Ureter (tissue), 1 donor: ENCODE measurements at regions not wholly inside any gene's neighbourhood (a gene's known extent, or its start where the extent isn't known, plus 50 kb on each side); places are given as distances from the start of the nearest gene placed in this dataset.

Experiments
- DNase-seq: peaks from one replicate; pipeline ENCODE4 v3.0.0-alpha.2; 2020; ENCODE audit warnings: low spot score
- donor health status: DM: yes; HTN: yes; CAD: no.

DNA sequence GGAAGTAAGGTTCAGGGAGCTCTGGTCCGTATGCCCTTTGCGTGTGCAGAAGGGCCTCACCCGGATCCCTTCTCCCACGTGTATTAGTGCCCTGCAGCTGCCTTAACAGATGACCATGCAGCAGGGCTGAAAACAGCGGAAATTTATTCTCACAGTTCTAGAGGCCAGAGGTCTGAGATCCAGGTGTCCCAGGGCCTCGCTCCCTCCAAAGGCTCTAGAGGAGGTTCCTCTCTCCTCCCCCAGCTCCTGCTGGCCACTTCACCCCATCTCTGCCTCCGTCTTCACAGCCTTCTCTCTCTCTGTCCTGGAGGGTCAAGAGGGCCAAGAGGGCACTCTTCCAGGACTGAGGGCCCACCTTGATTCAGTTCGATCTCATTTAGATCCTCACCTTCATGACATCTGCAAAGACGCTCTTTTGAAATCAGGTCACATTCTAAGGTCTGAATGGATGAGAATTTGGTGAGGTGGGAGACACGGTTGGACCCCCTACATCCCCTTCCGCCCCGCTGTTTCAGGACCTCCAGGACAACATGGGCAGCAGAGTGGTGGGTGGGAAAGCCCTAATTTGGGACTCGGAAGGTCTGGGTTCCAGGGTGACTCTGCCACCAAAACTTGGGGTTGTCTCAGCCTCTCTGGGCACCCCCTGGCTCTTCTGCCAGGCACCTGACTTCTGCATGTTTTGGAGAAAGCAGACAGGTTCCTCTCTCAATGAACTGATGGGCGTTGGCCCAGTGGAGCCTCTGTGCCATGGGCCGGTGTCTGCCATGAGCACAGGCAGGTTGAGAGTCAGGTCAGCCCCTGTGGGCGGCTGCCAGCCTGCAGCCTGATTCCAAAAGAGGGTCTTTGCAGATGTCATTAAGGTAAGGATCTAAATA lies 361.2 kb downstream of the SEC14L1 start:
- peak; percentile 38 for DNase-seq

DNA sequence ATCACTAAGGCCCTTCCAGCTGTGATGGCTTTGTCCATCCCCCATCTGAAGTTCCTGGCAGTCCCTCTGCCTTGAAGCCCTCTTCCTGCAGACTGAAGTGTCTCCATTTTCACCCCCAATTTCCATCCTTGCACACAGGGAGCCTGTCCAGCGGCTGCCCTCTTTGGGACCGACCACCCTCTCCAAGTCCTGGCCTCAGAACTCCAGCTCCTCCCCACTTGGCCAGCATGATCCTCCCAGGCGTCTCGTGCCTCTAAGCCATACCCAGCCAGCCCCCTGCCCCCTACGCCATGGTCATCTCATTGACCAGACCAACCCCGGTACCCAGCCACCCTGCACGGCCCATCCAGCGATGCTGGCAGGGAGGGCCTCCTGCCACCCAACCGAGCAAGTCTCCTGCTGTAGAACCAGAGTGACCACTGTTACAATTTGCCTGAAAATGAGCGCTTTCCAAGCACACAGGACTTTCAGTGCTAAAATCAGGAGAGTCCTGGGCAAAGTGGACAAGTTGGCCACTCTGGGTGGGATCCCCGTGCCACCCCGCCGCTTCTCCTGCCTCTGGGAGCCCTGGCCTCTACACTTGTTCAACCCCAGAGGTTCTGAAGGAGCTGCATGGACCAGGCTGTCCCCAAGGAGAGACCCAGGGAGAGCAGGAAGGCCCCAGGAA lies 362.0 kb downstream of the SEC14L1 start:
- DNase-seq: no peak

DNA sequence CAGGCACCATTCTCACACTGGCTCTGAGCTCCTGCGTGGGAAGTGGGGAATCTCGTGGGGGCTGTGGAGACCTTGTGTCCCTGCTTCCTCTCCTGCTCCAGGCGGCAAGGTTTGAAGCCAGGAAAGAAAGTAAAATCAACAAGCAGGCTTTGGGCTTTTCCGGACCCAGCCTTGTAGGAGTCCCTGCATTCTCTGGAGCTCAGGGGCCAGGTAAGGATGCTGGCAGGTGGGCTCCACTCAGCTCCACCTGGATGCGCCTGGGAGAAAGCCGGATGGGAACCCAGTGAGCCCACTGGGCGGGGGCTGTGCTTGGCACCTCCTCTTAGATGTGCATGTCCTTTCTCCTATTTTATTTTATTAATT lies 362.5 kb downstream of the SEC14L1 start:
- DNase-seq: no peak

DNA sequence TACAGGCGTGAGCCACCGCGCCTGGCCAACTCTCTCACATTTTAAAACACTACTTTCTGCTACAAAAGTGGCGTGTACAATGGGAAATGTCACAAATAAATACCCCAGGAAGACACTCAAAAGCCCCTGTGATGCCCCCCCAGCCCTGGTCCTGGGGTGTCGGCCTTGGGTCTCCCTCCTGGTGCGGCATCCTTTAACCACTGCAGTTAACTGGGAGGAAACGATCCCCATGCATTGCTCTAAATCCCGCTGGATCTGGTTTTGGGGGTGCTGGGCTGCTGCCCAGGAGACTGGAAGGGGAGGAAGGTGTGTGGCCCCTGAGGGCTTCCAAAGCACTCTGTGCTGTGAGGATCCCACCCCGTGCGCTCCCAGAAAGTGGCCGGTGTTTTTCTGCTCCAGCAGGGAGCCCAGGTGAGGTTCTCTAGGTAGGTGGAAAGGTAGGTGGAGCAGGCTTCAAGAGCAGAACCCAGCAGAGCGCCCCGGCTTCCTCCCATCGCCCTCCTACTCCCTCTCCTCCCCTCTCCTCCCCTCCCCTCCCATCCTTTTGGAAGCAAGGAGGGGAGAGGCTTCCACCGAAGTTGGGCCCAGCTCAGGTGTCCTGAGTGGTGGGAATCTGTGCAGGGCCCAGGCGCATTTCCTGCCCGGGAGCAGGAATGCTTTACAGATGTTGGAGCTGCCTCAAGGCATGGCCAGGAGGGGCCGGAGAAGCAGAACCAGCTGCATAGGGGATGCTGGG lies 363.3 kb downstream of the SEC14L1 start:
- DNase-seq: no peak

DNA sequence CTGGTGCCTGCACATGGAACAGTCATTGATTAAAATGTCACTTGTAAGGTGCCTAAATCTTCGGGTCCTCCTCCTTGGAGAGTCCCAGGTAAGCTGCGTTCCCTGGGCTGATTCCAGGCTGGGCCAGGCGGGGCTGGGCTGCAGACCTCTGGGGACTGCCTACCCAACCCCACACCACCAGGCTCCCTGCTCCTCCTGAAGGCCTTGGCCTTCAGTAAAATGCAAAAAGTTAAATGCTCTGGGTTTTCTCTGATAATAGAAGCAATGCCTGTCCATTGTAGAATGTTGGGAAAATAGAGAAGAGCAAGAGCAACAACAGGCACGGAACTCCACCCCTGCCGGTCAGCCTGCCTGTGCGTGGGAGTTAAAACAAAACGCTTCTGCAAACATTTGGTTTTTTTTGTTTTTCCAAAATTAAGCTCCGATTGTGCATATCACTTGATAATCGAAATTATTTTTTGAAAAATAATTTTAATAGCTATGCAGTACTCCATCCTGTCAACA lies 363.9 kb downstream of the SEC14L1 start:
- no peak for DNase-seq

DNA sequence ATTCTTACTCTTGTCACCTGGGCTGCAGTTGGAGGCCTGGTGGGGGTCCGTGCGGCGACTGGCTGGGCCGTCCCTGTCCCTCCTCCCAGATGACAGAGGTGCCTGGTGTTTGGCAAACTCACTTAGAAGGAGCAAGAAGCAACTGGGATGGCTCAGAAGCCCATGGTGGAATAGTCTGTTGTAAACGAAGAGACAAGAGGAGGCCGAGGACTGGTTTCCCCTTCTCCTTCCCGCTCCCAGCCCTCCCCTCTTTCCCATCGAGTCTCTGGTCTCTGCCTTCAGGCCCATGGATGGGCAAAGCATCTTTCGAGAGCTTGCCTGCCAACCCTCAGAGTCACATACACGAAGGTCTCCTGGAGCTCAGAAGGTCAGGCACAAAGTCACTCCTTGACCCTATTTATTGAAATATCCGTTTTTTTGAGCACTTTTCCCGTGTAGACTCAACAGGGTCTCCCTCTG lies 364.4 kb downstream of the SEC14L1 start:
- no peak for DNase-seq

DNA sequence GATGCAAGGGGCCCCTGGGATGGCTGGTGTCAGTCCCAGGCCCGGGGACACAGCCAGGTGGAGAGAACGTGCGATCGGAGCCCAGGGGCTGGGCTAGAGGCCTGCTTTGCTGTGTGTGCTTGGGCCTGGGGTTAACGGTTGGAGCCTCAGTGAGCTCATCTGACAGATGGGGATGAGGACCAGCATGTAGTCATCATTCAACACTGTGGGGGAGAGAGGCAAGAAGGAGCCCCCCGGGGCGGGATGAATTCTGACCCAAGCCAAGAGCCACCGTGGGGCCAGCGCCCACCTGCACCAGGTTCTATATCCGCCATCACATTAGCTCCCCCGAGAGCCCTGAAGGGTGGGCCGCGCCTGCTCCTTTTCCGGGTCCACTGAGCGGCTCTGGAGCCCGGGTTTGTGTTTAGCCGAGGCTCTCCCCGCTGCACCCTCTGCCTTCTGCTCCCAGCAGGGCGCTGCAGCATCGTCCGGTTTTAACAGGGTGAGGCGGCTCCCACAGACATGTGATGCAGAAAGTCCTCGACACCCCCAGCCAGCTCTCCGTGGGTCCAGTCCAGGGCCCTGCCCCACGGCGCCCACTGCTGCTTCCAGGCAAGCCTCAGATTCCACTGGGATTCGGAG lies 365.7 kb downstream of the SEC14L1 start:
- DNase-seq: no peak

DNA sequence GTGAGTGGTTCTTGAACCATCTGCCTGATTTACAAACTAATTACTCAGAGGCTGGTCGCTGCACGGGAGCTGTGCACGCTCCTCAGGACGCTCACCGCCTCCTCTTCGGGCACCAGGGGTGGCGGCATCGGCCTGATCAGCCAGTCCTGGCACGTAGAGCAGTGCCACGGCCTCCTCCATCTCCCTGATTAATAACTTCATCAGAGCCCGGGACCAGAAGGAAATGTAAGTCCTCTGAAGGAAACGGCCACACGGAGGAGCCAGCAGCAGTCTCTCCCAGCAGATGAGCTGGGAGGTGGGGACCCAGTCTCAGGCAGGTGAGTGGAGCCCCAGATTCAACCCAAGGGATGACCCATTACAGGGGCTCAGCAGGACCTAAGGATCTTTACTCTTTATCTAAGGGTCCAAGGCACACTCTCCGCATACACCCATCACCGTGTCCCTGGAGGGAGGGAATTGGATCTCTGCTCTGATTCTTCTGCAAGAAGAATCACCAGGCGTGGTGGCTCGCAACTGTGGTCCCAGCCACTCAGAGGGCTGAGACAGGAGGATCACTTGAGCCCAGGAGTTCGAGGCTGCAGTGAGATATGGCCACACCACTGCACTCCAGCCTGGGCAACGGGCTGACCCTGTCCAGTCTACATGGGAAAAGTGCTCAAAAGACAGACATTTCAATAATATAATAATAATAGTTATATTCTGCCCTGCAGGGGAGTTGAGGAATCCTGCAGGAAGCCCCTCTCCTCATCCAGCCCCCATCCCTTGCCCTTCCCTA lies 366.5 kb downstream of the SEC14L1 start:
- no peak for DNase-seq

DNA sequence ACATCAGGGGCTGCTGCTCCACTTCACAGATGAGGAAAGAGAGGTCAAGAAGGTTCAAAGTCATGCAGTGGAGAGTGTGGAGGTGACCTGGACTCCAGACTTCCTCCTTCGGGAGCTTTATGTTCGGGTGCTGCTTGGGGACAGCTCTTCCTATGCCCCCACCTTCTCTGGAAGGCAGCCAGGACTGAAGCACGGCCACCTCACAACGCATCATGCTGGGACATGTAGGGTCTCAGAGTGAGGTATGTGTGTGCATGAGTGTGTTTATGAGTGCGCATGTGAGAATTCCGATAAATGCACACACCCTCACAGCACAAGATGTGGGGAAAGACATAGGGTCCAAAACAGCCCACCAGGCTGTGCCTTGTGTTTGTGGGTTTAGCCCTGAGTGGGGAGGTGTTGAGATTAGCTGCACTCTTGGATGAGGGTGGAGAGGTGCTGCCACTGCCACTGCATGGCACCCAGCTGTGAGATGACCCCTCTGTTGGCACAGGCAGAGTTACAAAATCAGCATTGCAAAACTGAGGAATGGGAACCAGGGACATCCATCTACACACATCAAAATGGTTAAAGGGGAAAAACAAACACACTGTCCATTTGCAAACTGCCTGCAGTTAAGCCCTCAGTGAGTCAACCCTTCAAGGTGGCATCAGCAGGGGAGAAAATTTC lies 367.4 kb downstream of the SEC14L1 start:
- no peak for DNase-seq

DNA sequence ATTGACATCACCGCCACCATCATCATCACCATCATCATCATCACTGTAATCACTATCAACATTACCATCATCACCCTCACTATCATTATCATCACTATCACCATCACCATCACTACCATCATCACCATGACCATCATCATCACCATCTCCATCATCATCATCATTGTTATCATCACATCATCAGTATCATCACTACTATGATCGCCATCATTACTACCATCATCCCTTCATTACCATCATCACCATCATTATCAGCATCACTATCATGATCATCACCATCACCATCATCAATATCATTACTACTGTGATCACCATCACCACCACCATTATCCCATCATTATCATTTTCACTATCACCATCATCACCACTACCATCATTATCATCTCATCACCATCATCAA lies 368.3 kb downstream of the SEC14L1 start:
- DNase-seq: no peak

DNA sequence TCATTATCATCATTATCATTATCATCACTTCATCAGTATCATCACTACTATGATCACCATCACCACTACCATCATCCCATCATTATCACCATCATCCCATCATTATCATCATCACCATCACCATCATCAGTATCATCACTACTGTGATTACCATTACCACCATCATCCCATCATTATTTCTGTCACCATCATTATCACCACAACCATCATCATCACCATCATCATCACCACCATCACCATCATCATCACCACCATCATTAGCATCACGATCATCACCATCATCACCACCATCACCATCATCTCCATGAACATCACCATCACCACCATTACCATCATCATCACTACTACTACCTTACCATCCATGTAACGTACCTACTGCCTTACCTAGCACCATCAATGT lies 368.8 kb downstream of the SEC14L1 start:
- DNase-seq: no peak

DNA sequence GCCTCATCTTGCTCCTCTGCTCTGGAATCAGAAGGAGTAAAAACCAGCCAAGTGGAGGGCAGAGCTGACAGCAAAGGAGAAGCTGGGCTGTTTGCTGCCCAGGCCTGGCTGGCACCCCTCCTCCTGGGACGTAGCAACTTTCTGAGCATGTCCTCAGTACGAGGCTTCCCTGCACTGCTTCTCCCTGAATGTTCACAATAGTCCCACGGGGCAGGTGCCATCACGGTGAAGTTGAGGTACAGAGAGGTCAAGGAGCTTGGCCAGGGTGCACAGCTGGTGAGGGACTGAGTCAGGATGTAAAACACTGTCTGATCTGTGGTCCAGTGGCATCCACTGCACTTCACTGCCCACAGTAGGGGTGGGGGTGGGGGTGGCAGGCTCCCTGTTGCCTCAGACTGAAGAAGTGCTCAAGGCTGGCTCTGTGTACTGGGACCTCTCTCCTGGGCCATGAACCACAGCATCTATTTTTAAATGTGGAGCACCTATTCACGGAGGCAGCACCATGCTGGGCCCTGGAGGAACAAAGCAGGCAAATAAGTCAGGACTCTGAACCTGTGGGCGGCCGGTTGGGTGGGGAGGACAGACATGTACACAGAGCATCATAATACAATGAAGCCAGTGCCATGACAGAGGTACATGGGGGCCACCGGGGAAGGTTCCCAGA lies 369.5 kb downstream of the SEC14L1 start:
- DNase-seq: no peak

DNA sequence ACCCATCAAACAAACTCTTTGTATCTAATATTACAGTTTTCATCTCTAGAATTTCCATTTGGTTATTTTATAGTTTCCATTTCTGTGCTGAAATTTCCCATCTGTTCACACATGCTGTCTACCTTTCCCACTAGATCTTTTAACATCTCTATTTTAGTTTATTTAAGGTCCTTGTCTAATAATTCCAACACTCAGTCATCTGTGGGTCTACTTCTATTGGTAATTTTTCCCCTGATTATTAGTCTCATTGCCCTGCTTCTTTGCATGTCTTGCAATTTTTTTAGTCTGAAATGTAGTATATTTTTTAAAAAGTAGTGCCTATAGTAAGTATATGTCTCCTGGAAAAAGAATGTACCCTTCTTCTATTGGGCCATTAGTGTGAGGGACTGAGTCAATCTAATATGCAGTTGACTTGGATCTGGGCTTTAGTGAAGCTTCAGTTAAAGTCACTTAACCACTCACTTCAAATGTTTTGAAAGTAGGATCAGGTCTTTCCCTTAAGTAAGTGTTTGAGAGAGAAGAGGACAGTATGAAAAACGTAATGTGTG lies 370.8 kb downstream of the SEC14L1 start:
- no peak for DNase-seq

DNA sequence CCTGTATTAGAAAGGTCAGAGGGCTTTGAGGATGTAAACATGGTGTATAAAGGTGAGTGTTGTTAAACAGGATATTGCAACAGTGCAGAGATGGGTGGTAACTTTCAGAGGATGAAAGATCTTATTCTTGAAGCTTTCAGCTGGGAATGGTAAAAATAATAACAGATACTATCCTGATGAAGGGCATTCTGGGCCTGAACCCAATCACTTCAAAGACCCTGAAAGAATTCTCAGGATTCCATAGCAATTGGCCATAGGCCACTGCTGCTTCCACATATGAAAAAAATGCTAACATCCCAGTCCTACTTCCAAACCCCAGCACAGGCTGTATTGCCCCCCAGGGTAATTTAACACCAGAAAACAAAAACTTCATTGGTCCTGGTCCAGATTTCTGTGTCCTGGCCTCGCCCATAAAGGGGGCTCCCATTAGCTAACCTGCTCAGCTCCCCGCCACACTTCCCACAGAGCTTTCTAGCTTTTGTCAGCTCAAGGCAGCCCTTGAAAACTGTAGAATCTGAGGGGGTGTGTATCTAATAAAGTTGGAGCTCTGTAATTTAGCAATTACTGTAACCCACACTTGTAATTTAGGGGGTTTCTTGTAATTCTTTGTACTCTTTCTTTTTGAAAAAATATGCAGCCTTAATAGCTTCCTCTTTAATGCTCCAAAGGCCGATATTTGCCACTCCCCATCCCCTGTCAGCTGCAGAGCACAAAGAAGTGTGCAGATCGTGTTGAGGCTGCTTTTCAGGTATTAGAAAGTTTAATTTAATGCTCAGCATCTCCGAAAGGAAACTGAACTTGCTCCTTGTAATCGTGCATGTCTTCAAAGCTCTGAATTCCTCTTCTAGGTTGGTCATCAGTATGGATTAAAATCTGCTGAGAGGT lies 371.5 kb downstream of the SEC14L1 start:
- DNase-seq: no peak

DNA sequence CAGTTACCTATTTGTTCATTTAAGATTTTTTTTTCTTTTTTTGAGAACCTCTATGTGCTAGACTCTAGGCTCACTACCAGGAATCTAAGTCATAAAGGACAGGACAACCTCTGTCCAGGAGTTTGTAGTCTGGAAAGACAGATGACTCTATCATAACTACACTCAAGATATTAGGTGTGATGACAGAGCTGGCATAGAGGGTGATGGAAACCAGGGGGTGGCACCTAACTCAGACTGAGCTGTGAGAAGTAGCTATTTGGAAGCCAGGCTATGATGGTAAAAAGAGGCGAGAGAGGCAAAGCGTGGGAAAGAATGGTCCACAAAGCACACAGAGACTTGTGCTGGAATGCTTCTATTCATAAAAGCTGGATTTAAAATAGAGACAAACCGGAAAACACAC lies 372.3 kb downstream of the SEC14L1 start:
- DNase-seq: no peak

DNA sequence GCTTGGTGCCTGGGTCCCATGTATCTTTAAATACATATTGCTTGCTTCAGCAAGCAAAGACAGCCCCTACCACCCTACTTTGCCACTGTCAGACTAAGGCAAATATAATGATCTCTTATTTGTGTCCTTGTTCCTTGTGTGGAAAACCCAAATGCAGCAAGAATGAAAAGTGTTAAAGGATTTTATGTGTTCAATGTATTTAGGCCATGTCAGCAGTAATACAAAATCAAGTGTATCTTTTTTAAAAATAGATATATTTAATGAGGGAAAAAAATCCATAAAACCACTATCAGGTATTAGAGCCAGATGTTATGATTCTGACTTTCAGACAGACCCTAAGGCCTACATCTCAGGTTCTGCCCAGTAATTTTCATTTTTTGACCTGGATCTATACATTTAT lies 374.5 kb downstream of the SEC14L1 start:
- DNase-seq: no peak

DNA sequence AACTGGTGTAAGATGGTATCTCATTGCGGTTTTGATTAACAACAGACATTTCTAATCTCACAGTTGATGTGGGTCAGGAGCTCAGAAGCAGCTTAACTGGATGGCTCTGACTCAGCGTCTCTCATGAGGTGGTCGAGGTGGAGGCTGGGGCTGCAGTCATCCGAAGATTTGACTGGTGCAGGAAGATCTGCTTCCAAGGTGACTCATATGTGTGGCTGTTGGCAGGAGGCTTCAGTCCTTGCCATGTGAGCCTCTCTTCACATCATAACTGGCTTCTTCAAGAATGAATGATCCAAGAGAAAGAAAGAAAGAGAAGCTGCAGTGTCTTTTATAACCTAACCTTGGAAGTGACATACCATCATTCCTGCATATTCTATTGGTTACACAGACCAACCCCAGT lies 376.1 kb downstream of the SEC14L1 start:
- DNase-seq: no peak

DNA sequence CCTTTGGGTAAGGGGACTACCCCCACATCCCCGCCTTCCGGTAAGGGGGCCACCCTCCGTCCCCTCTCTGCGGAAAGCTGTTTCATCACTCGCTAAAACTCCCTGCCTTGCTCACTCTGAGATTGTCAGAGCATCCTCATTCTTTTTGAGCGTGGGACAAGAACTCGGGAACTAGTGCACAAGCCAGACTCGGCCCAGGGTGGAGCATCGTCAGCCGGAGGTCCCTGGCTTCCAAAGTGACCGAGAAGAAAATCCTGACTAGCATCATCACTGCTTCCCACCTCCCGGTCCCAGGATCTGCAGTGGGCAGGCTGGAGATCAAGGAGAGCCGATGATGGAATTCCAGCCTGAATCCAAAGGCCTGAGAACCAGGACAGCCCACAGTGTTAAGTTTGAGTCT lies 380.3 kb downstream of the SEC14L1 start:
- DNase-seq: no peak

DNA sequence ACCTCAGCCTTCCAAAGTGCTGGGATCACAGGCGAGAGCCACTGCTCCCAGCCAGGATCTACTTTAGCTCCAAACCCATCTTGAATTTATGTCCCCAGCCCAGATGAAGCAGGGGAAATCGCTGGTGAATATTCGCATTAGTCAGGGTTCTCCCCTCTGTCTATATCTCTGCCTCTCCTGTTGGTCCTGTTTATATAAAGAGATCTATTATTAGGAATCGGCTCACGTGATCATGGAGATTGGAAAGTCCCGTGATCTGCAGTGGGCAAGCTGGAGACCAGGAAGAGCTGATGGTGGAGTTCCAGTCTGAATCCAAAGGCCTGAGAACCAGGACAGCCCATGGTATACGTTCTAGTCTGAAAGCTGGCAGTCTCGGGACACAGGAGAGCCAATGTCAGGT lies 382.8 kb downstream of the SEC14L1 start:
- DNase-seq: no peak
